IPS-NIHi11 (cell line): ENCODE measurements at regions not wholly inside any gene's neighbourhood (a gene's known extent, or its start where the extent isn't known, plus 50 kb on each side); places are given as distances from the start of the nearest gene placed in this dataset.
A peak's percentile ranks its signal among the peaks of the same experiment; 100 is the strongest.

Experiments used
- DNase-seq: peaks from one replicate; pipeline ENCODE4 v3.0.0; 2012; ENCODE audit warnings: mixed read lengths, low spot score

- DNase-seq: no peak
These were observed 797.6 kb upstream of the CDH2 start for GRCh38 chr18:28974504-28974903.

- DNase-seq: no peak
These were observed 796.4 kb upstream of the CDH2 start for GRCh38 chr18:28973324-28973723.

GRCh38 chr18:28972333-28972907 is 795.5 kb upstream of the CDH2 start:
- DNase-seq: no peak

GRCh38 chr18:28963481-28963880 is 786.6 kb upstream of the CDH2 start:
- no peak for DNase-seq

- peak; percentile 57 for DNase-seq
These were observed 784.8 kb upstream of the CDH2 start for GRCh38 chr18:28961669-28962228.

GRCh38 chr18:28960146-28960545 is 783.2 kb upstream of the CDH2 start:
- no peak for DNase-seq

- no peak for DNase-seq
These were observed 775.4 kb upstream of the CDH2 start for GRCh38 chr18:28952339-28952738.

- DNase-seq: no peak
These were observed 771.0 kb upstream of the CDH2 start for GRCh38 chr18:28947900-28948299.

- no peak for DNase-seq
These were observed 769.5 kb upstream of the CDH2 start for GRCh38 chr18:28946471-28946870.

- DNase-seq: no peak
These were observed 746.0 kb upstream of the CDH2 start for GRCh38 chr18:28922936-28923335.

- no peak for DNase-seq
These were observed 739.5 kb upstream of the CDH2 start for GRCh38 chr18:28916456-28916855.

GRCh38 chr18:28905509-28905908 is 728.6 kb upstream of the CDH2 start:
- DNase-seq: no peak

- no peak for DNase-seq
These were observed 727.9 kb upstream of the CDH2 start for GRCh38 chr18:28904789-28905364.

GRCh38 chr18:28903306-28903705 is 726.4 kb upstream of the CDH2 start:
- no peak for DNase-seq

GRCh38 chr18:28890791-28891190 is 713.9 kb upstream of the CDH2 start:
- no peak for DNase-seq

- no peak for DNase-seq
These were observed 707.4 kb upstream of the CDH2 start for GRCh38 chr18:28884304-28884703.

- DNase-seq: no peak
These were observed 703.9 kb upstream of the CDH2 start for GRCh38 chr18:28880856-28881255.

GRCh38 chr18:28875059-28875458 is 698.1 kb upstream of the CDH2 start:
- DNase-seq: no peak

- no peak for DNase-seq
These were observed 686.5 kb upstream of the CDH2 start for GRCh38 chr18:28863396-28863795.

GRCh38 chr18:28858248-28858647 is 681.3 kb upstream of the CDH2 start:
- no peak for DNase-seq

GRCh38 chr18:28855989-28856388 is 679.1 kb upstream of the CDH2 start:
- no peak for DNase-seq

- no peak for DNase-seq
These were observed 678.6 kb upstream of the CDH2 start for GRCh38 chr18:28855524-28855923.

- DNase-seq: no peak
These were observed 678.0 kb upstream of the CDH2 start for GRCh38 chr18:28854964-28855363.

GRCh38 chr18:28846958-28847357 is 670.0 kb upstream of the CDH2 start:
- no peak for DNase-seq
